ENCODE measurements at regions not wholly inside any gene's neighbourhood (a gene's known extent, or its start where the extent isn't known, plus 50 kb on each side); places are given as distances from the start of the nearest gene placed in this dataset.
"Not testable (repeated sequence)": the region's sequence is repeated elsewhere in the genome, so short reads cannot be mapped to it uniquely, and the experiment has no call there.

DNA sequence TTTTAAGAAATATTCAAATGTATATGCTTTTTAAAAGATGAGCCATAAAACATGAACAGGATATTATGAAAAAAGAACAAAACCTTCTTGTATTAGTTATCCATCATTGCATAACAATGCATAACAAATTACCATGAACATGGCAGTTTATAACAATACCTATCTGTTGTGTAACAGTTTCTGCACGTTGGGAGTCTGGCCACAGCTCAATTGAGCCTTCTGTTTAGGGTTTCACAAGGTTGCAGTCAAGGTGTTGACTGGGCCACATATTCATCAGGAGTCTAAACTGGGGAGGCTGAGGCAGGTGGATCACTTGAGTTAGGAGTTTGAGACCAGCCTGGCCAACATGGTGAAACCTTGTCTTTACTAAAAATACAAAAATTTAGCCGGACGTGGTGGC, 149.4 kb upstream of the SMLR1 start:
- DNase-seq (ENCODE audit: insufficient read length, low spot score) (no peak), FAIRE-seq (no peak)
- no peak for TF ChIP-seq POLR2A (IDR thresholded peaks at IDR 0.05; ENCODE audit: low read depth, low read length)

DNA sequence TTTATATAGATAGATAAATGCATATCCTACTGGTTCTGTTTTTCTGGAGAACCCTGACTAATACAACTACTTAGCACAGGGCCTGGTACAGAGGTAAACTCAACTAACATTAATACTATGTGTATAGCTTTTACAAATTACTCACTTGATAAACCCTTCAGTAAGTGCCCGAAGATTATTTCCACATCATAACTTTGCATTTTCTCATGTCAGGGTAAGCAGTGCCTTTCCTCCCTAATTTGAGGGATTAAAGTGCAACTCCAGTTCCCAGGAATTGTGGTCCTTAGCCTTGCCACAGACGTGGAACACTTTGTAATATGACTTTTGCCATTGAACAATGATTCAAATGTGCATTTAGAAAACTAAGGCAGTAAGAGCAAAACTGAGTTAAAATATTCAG, 147.5 kb upstream of the SMLR1 start:
- FAIRE-seq (no peak), DNase-seq (ENCODE audit: insufficient read length, low spot score) (no peak)
- TF ChIP-seq POLR2A (IDR thresholded peaks at IDR 0.05; ENCODE audit: low read depth, low read length), result no peak

DNA sequence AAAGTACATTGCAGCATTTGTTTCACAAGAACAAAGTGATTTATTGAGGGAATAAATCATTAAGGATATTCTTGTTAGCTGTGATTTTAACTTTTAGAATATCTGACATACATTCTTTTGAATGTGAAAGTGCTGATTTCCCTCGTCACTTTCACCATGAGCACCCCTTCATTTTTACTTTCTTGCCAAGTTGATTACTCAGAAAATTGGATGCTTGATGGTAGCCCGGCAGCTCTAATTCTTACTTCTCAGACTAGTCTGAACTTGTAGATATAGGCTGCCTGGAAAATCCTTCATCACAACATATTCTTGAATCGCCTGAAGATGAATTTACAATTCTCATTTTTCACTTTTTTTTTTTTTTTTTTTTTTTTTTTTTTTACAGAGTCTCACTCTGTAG, 147.1 kb upstream of the SMLR1 start:
- TF ChIP-seq POLR2A (IDR thresholded peaks at IDR 0.05; ENCODE audit: low read depth, low read length), result no peak
- FAIRE-seq (no peak), DNase-seq (ENCODE audit: insufficient read length, low spot score) (no peak)

DNA sequence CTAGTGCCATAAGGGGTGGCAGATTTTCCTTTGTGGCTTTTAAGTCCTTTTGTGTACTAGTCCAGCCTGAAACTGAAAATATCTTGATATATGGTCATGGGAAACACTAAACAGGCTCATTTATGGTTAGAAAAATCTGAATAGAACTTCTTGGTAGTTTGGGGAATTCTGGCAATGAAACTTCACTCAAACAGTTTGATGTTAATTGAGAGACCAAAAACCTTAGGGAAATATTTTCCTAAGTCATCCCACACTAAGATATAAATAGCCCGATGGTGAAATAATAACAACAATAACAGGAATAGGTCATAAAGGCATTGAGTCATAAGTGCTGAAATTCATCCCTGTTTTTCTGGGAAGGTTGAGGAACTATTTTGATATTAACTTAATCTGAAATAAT, 146.2 kb upstream of the SMLR1 start:
- FAIRE-seq (no peak), DNase-seq (ENCODE audit: insufficient read length, low spot score) (no peak)
- no peak for TF ChIP-seq POLR2A (IDR thresholded peaks at IDR 0.05; ENCODE audit: low read depth, low read length)

DNA sequence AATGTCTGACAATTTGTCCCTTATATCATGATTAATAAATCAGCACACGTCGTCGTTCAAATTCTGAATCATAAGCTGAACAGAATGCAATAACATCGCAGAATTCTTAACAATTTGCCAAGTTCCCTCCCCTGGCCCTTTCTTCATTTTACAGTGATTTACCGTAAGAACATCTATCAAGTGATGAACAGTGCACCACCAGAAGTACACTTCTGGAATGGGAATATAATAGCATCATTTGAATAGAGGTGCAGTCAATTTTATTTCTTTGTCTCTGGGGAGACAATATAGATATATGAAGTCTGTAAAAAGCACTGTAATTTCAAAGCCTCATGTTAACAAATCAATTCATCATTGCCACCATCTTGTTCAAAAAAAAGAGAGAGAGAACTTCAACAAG, 145.1 kb upstream of the SMLR1 start:
- FAIRE-seq (no peak), DNase-seq (ENCODE audit: insufficient read length, low spot score) (no peak)
- TF ChIP-seq POLR2A (IDR thresholded peaks at IDR 0.05; ENCODE audit: low read depth, low read length), result no peak

DNA sequence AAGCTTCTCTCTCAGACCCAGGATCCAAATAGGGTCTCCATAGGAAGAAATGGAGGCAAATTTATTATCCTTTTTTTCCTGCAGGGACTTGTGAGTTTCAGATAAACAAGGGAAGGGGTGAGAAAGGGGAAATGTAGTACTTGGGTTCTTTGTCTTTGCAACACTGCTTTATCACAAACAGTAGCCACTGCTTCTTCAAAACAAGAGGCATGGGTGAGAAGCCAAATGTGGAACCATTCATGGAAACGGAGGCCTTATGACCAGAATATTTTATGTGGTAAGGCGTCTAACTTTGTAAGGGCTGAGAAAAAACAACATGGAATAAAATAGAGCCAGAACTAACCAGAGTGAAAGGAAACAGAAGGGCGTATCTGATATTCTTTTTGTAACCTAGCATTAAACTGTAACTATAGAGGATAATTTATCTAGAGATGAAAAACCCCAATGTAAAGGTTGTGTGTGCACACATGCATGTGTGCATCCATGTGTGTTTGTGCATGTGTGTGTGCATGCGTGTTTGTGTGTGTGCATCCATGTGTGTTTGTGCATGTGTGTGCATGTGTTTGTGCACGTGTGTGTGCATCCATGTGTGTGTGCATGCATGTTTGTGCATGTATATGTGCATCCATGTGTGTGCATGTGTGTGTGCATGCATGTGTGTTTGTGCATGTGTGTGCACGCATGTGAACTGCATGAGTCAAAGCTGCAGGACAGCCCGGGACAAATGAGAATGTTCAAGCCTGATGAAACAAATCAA, 143.3 kb upstream of the SMLR1 start:
- DNase-seq (ENCODE audit: insufficient read length, low spot score), result no peak
- no peak for TF ChIP-seq POLR2A (IDR thresholded peaks at IDR 0.05; ENCODE audit: low read depth, low read length)
- FAIRE-seq, result no peak

DNA sequence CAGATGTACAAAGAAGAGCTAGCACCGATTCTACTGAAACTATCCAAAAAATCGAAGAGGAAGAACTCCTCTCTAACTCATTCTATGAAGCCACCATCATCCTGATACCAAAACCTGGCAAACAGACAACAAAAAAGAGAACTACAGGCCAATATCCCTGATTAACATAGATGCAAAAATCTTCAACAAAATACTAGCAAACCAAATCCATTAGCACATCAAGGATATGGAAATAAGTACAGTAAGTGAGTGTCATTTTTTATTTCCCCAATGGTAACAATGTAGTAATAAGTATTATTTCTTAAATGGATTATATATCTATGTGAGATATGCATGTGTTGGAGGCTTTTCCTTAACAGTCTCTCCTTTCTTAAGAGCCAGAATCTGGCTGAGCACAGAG, 134.5 kb upstream of the SMLR1 start:
- FAIRE-seq, result no peak
- no peak for DNase-seq (ENCODE audit: insufficient read length, low spot score)
- no peak for TF ChIP-seq POLR2A (IDR thresholded peaks at IDR 0.05; ENCODE audit: low read depth, low read length)

DNA sequence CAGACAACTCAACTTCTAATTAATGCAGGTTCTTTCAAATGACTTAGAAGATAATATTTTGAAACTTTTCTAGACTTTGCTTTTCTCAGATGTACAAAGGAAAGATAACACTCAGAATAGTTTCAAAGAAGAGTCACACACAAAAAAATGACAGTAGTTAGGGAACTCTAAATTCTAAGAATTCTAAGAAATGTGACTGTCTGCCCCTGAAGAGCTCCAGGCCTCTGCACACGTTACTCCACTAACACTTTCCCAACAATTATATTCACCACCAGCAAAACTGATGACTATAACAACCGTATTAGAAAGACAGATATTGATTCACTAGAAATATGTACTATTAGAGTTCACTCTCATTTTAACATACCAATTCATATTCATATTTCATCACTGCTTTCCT, 133.3 kb upstream of the SMLR1 start:
- FAIRE-seq (no peak), DNase-seq (ENCODE audit: insufficient read length, low spot score) (no peak)

DNA sequence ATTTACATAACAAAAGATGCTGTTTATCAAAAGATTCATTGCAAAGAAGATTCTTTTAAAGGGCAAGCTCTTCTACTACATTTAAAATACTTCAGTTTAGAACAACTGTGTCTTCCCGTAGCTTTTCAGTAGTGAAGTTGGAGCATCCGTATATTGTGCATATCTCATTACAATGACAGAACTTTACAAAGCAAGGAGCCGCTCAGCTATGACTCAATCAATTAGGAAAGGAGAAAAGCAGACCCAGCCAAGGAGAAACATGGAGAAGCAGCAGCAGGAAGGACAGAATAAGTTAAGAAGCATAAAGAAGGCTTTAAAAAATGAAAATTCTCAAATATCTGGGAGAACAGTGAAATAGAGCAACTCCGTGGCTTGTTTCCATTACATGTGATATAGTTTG, 132.6 kb upstream of the SMLR1 start:
- DNase-seq (ENCODE audit: insufficient read length, low spot score) (no peak), FAIRE-seq (no peak)
- no peak for TF ChIP-seq POLR2A (IDR thresholded peaks at IDR 0.05; ENCODE audit: low read depth, low read length)

More for the DNA sequence above, 133.3 kb upstream of the SMLR1 start:
- no peak for TF ChIP-seq POLR2A (IDR thresholded peaks at IDR 0.05; ENCODE audit: low read depth, low read length)

DNA sequence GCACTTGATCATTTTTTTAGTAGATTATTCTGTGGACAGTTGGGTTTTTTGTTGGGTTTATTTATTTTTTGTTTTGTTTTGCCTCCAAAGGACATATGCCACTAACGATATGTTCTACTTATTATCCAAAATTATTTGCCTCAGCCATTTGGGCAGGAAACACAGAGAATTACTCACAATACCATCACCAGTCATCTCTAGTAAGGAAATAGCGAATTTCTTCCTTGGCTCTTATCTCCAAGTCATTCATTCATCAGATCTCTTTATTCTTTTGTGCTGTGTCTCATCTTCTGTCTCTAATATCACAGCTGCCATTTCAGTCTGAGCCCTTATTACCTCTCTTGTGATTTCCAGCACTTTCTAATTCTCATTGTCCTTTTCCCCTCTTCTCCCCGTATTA, 130.4 kb upstream of the SMLR1 start:
- DNase-seq (ENCODE audit: insufficient read length, low spot score) (no peak), FAIRE-seq (no peak)

DNA sequence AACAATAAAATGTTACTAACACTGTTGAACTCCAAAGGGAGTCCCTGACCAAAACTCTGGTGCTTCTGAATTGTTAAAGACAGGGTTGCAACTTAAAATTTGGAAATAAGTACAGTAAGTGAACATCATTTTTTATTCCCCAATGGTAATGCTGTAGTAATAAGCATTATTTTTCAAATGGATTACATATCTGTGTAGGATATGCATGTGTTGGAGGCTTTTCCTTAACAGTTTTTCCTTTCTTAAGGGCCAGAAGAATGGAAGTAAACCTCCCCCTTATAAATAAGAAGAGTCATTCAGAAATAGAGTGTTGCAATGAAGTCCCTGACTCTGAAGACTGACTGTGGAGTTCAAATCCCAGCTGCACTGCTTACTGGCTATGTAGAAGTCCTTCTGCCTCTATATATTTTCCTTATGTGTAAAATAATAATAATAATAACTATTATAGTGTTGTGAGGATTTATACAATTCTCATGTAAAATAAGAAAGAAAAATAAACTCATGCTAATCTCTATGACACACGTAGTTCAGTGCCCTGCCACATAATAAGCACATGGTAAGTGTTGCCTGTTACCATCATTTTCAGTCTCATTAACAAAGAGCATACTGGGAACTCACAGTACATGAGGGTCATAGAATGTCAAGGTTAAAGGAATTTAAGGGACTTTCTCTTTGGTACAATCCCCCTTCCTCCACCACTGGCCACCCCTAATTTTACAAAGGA, 129.8 kb upstream of the SMLR1 start:
- DNase-seq (ENCODE audit: insufficient read length, low spot score), result no peak
- TF ChIP-seq POLR2A (IDR thresholded peaks at IDR 0.05; ENCODE audit: low read depth, low read length), result no peak
- FAIRE-seq, result no peak

More for the DNA sequence above, 130.4 kb upstream of the SMLR1 start:
- no peak for TF ChIP-seq POLR2A (IDR thresholded peaks at IDR 0.05; ENCODE audit: low read depth, low read length)

DNA sequence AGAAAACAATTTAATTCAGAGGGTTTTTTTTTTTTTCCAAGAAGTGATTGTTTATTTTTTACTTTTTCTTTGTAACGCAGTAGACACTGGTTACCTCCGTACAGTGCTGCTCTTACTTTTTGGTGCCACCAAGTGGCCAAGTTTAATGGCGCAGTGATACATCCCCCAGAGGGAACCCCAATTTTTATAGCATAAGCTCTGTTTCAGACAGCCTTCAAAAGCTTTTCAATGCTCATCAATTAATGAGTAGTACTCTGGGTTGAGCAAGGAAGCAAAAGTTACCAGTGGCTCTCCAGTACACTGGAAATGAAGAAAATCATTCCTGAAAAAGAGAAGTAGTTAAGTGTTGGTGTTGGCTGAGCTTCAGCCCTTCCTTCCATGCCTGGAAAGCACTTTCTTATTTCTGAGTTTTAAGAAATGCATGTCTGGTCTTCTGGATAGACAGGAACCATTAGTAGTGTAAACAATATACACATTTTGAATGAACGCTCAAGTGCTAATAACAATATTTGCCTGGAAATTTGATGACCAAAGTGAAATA, 129.1 kb upstream of the SMLR1 start:
- no peak for TF ChIP-seq POLR2A (IDR thresholded peaks at IDR 0.05; ENCODE audit: low read depth, low read length)
- FAIRE-seq, result peak; percentile 15
- no peak for DNase-seq (ENCODE audit: insufficient read length, low spot score)

DNA sequence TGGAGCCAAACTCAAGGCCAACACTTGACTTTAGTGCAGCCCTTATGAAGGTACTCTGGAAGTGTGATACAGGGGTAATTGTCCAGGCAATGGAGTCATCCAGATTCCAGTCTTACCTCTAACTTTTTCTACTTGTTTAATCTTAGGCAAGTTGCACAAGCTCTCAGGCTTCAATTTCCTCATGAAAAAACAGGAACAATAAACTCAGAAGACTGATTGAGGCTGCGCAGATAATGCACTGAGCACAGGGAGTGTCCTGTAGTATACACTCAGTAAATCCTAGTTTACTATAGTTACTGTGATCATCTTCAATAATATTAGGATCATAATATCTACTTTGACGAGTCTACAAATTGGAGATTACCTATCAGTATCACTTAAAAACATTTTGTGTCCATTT, 127.5 kb upstream of the SMLR1 start:
- TF ChIP-seq POLR2A (IDR thresholded peaks at IDR 0.05; ENCODE audit: low read depth, low read length), result no peak
- DNase-seq (ENCODE audit: insufficient read length, low spot score), result no peak
- no peak for FAIRE-seq

DNA sequence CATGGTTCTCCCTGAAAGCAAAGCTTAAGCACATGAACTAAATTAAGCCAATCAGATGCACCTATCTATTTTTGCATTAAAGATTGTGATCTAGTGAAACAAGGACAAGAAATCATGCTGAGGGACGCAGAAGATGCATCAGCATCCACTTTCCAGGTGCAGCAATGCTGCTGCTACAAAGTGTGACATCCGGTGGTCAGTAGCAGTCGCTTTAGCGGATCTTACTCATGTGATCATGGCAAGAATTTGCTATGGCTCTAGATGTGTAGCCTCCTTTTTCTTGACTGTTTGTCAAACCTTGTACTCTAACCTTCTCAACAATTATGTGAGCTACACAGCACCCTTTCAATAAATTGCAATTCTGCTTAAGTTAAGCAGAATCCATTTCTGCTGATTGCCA, 126.8 kb upstream of the SMLR1 start:
- DNase-seq (ENCODE audit: insufficient read length, low spot score) (no peak), FAIRE-seq (no peak)

DNA sequence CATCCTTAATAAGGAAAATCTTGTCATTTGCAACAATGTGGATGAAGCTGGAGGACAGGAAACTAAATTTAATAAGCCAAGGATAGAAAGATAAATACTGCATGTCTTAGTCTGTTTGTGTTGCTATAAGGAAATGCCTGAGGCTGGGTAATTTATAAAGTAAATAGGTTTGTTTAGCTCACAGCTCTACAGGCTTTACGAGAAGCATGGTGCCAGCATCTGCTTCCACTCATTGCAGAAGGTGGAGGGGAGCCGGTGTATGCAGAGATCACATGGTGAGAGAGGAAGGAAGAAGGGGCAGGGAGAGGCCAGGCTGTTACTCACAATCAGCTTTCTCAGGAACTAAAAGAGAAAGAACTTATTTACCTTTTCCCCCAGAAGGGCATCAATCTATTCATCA, 118.9 kb upstream of the SMLR1 start:
- FAIRE-seq (no peak), DNase-seq (ENCODE audit: insufficient read length, low spot score) (no peak)
- TF ChIP-seq POLR2A (IDR thresholded peaks at IDR 0.05; ENCODE audit: low read depth, low read length), result no peak

More for the DNA sequence above, 126.8 kb upstream of the SMLR1 start:
- no peak for TF ChIP-seq POLR2A (IDR thresholded peaks at IDR 0.05; ENCODE audit: low read depth, low read length)

DNA sequence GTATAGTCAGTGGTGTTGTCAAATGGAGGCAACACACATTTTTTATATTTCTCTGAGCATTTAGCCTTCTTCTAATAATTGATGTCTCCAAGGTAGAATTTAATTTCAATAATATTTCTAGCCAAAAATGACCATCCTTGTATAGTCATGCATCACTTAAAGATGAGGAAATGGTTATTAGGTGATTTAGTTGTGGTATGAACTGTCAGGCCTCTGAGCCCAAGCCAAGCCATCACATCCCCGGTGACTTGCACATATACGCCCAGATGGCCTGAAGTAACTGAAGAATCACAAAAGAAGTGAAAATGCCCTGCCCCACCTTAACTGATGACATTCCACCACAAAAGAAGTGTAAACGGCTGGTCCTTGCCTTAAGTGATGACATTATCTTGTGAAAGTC, 115.6 kb upstream of the SMLR1 start:
- not testable (repeated sequence) for DNase-seq (ENCODE audit: insufficient read length, low spot score); FAIRE-seq

Data from H54 (cell line).